ENCODE measurements at regions not wholly inside any gene's neighbourhood (a gene's known extent, or its start where the extent isn't known, plus 50 kb on each side); places are given as distances from the start of the nearest gene placed in this dataset.
"Not testable (repeated sequence)": the region's sequence is repeated elsewhere in the genome, so short reads cannot be mapped to it uniquely, and the experiment has no call there.

DNA sequence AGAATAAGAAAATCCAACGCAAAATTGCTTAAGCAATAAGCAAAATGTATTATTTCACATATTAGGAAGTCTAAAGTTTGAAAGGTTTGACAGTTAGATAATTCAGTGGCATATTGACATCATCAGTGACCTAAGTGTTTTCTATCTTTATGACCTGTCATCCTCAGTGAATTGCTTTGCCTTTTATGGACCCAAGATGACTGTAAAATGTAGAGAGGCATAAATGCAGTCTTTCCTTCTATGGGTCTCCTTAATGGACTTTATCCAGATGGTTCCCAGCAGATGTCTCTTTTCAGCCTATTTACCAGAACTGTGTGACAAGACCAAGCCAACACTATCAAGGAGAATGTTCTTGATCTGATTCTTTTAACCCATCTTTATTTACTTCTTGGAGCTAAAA, 192.9 kb downstream of the SPDYE17 start:
- not testable (repeated sequence) for H3K36me3 Mint-ChIP-seq (ENCODE audit: low read depth); H3K9me3 Mint-ChIP-seq; H3K4me3 Mint-ChIP-seq; DNase-seq; H3K27ac Mint-ChIP-seq; H3K4me1 Mint-ChIP-seq (ENCODE audit: low read depth); H3K27me3 Mint-ChIP-seq

DNA sequence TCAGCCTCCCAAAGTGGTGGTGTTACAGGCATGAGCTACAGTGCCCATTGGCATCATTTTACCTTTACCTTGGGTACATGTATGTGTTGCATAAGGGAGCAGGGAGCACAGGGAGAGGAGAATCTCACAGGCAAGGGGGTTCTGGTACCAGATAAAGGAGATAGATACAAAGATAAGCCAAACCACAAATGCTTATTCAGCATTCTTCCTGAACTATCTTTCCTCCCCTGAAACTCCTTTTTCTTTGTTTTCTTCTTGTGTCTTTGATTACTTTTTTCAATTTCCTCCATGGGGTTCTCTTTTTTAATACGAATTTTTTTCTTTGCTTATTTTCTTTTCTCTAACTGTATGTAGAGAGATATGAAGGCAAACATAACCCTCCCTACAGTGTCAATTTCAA, 193.8 kb downstream of the SPDYE17 start:
- not testable (repeated sequence) for DNase-seq; H3K9me3 Mint-ChIP-seq; H3K27me3 Mint-ChIP-seq; H3K27ac Mint-ChIP-seq; H3K4me1 Mint-ChIP-seq (ENCODE audit: low read depth); H3K36me3 Mint-ChIP-seq (ENCODE audit: low read depth); H3K4me3 Mint-ChIP-seq

- H3K27ac Mint-ChIP-seq; H3K9me3 Mint-ChIP-seq; H3K36me3 Mint-ChIP-seq (ENCODE audit: low read depth); H3K27me3 Mint-ChIP-seq; H3K4me3 Mint-ChIP-seq; DNase-seq; H3K4me1 Mint-ChIP-seq (ENCODE audit: low read depth): not testable (repeated sequence)
Observed at GRCh38 chr7:76829233-76829632, 202.2 kb upstream of the POMZP3 start.

DNA sequence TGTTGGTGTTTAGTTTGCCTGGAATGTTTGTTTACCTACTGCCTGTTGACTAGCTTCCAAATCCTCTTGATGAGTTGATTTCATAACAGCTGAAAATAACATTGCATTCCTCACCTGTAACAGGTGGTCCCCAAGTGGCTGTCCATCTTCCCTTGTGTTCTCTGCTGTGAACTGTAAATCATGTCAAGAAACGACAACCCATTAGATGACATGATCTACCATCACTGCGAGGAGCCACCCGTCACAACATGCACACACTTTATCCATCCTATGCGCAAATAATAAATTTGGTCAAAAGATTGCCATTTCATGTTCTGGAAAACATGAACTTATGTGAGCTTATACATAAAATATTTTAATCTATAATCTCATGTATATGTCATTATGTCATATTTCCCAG, 199.1 kb upstream of the POMZP3 start:
- not testable (repeated sequence) for H3K4me3 Mint-ChIP-seq, H3K27ac Mint-ChIP-seq

GRCh38 chr7:76809856-76810255, 182.8 kb upstream of the POMZP3 start:
- not testable (repeated sequence) for H3K27ac Mint-ChIP-seq

More for the DNA sequence above, 199.1 kb upstream of the POMZP3 start:
- DNase-seq; H3K36me3 Mint-ChIP-seq (ENCODE audit: low read depth); H3K27me3 Mint-ChIP-seq; H3K4me1 Mint-ChIP-seq (ENCODE audit: low read depth); H3K9me3 Mint-ChIP-seq: not testable (repeated sequence)

GRCh38 chr7:76807588-76808100, 180.6 kb upstream of the POMZP3 start:
- DNase-seq; H3K4me1 Mint-ChIP-seq (ENCODE audit: low read depth); H3K36me3 Mint-ChIP-seq (ENCODE audit: low read depth); H3K27me3 Mint-ChIP-seq; H3K9me3 Mint-ChIP-seq; H3K27ac Mint-ChIP-seq; H3K4me3 Mint-ChIP-seq: not testable (repeated sequence)

More at GRCh38 chr7:76809856-76810255, 182.8 kb upstream of the POMZP3 start:
- not testable (repeated sequence) for H3K4me3 Mint-ChIP-seq; H3K4me1 Mint-ChIP-seq (ENCODE audit: low read depth); H3K9me3 Mint-ChIP-seq; H3K27me3 Mint-ChIP-seq; H3K36me3 Mint-ChIP-seq (ENCODE audit: low read depth); DNase-seq

GRCh38 chr7:76806460-76806859, 179.4 kb upstream of the POMZP3 start:
- H3K4me1 Mint-ChIP-seq (ENCODE audit: low read depth); H3K36me3 Mint-ChIP-seq (ENCODE audit: low read depth); H3K27ac Mint-ChIP-seq; H3K4me3 Mint-ChIP-seq; H3K27me3 Mint-ChIP-seq; DNase-seq; H3K9me3 Mint-ChIP-seq: not testable (repeated sequence)

GRCh38 chr7:76806010-76806409, 178.9 kb upstream of the POMZP3 start:
- H3K36me3 Mint-ChIP-seq (ENCODE audit: low read depth); H3K4me1 Mint-ChIP-seq (ENCODE audit: low read depth); H3K9me3 Mint-ChIP-seq; H3K4me3 Mint-ChIP-seq; H3K27ac Mint-ChIP-seq; H3K27me3 Mint-ChIP-seq; DNase-seq: not testable (repeated sequence)

GRCh38 chr7:76805262-76805661, 178.2 kb upstream of the POMZP3 start:
- not testable (repeated sequence) for H3K4me3 Mint-ChIP-seq; H3K27me3 Mint-ChIP-seq; H3K9me3 Mint-ChIP-seq; H3K36me3 Mint-ChIP-seq (ENCODE audit: low read depth); DNase-seq; H3K27ac Mint-ChIP-seq; H3K4me1 Mint-ChIP-seq (ENCODE audit: low read depth)

DNA sequence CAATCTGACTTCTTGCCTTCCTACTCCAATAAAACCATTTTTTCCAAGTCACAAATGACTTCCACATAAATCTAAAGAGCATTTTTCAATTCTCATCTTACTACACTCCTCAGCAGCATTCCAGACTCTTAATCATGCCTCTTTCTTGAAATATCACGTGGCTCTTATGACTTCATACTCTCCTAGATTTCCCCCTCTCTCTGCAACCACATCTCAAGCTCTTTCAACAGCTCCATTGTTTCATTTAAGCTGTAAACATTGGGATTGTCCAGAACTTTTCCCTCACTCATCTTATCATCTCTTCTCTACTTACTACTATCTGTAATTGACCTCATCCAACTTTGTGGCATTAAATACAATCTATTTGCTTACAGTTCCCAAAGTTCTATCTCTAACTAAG, 170.6 kb upstream of the POMZP3 start:
- H3K27ac Mint-ChIP-seq; H3K4me1 Mint-ChIP-seq (ENCODE audit: low read depth); H3K4me3 Mint-ChIP-seq; DNase-seq; H3K9me3 Mint-ChIP-seq; H3K36me3 Mint-ChIP-seq (ENCODE audit: low read depth): not testable (repeated sequence)
- peaks cover 18% of the 10 kb centered on the region for H3K27me3 Mint-ChIP-seq

DNA sequence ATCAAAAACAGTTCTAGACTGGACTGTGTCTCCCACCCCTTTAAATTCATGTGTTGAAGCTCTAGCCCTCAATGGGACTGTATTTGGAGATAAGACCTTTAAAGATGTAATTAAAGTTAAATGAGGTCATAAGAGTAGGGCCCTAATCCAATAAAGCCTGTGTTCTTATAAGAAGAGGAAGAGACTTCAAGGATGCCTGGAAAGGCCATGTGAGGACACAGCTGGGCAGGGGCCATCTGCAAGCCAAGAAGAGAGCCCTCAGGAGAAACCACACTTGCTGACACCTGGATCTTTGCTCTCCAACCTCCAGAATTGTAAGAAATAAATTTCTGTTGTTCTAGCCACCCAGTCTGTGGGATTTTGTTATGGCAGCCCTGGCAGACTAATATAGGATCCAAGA, 153.6 kb upstream of the POMZP3 start:
- not testable (repeated sequence) for H3K27me3 Mint-ChIP-seq; H3K27ac Mint-ChIP-seq; DNase-seq; H3K9me3 Mint-ChIP-seq; H3K36me3 Mint-ChIP-seq (ENCODE audit: low read depth); H3K4me1 Mint-ChIP-seq (ENCODE audit: low read depth); H3K4me3 Mint-ChIP-seq

GRCh38 chr7:76774279-76774678, 147.2 kb upstream of the POMZP3 start:
- not testable (repeated sequence) for H3K9me3 Mint-ChIP-seq, DNase-seq

GRCh38 chr7:76771980-76772379, 144.9 kb upstream of the POMZP3 start:
- not testable (repeated sequence) for DNase-seq; H3K27me3 Mint-ChIP-seq; H3K4me3 Mint-ChIP-seq; H3K4me1 Mint-ChIP-seq (ENCODE audit: low read depth); H3K36me3 Mint-ChIP-seq (ENCODE audit: low read depth); H3K27ac Mint-ChIP-seq
- H3K9me3 Mint-ChIP-seq = peaks cover 11% of the 10 kb centered on the region

More at GRCh38 chr7:76774279-76774678, 147.2 kb upstream of the POMZP3 start:
- not testable (repeated sequence) for H3K27ac Mint-ChIP-seq; H3K27me3 Mint-ChIP-seq; H3K4me1 Mint-ChIP-seq (ENCODE audit: low read depth); H3K4me3 Mint-ChIP-seq; H3K36me3 Mint-ChIP-seq (ENCODE audit: low read depth)

GRCh38 chr7:76763977-76764376, 136.9 kb upstream of the POMZP3 start:
- H3K27ac Mint-ChIP-seq = not testable (repeated sequence)

GRCh38 chr7:76760546-76761220, 133.6 kb upstream of the POMZP3 start:
- H3K4me3 Mint-ChIP-seq; H3K9me3 Mint-ChIP-seq; H3K4me1 Mint-ChIP-seq (ENCODE audit: low read depth); H3K36me3 Mint-ChIP-seq (ENCODE audit: low read depth); DNase-seq: not testable (repeated sequence)
- H3K27ac Mint-ChIP-seq = peak overlapping the region; percentile 81
- H3K27me3 Mint-ChIP-seq = peaks cover 11% of the 10 kb centered on the region

More at GRCh38 chr7:76763977-76764376, 136.9 kb upstream of the POMZP3 start:
- not testable (repeated sequence) for DNase-seq; H3K36me3 Mint-ChIP-seq (ENCODE audit: low read depth); H3K4me3 Mint-ChIP-seq; H3K4me1 Mint-ChIP-seq (ENCODE audit: low read depth)
- Mint-ChIP-seq H3K9me3 (peaks cover 17% of the 10 kb centered on the region), H3K27me3 (peaks cover 11% of the 10 kb centered on the region)

DNA sequence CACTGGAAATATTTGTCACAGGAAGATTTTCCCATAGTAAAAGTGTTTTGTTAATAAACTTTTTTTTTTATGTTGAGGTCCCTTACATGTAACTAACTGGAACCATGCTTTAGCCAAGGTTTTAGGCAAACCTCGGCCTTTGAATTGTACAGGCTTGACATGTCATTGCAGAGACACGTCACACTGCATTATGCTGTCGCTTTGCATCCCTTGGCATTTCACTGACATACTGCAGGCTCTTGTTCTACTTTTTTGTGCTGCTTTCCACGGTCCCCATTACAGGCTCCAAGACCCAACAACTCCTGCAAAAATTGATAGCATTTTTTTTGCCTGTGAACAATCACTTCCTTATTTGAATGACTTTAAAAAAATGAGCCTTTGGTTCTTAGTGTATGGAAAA, 112.5 kb upstream of the POMZP3 start:
- H3K4me1 Mint-ChIP-seq (ENCODE audit: low read depth) = peaks cover 10% of the 10 kb centered on the region
- not testable (repeated sequence) for H3K27me3 Mint-ChIP-seq; H3K27ac Mint-ChIP-seq; H3K36me3 Mint-ChIP-seq (ENCODE audit: low read depth); H3K4me3 Mint-ChIP-seq; DNase-seq; H3K9me3 Mint-ChIP-seq

Measured in activated T-cell treated with anti-CD3 and anti-CD28 coated beads, Interleukin-2, amount 50 U/mL, for 24 hours (primary cell).